ENCODE measurements at regions not wholly inside any gene's neighbourhood (a gene's known extent, or its start where the extent isn't known, plus 50 kb on each side); places are given as distances from the start of the nearest gene placed in this dataset.

- no peak for DNase-seq
Observed at GRCh38 chr13:75038393-75039113, 443.4 kb downstream of the TBC1D4 start.

GRCh38 chr13:75025956-75026355 lies 456.0 kb downstream of the TBC1D4 start:
- DNase-seq = no peak

GRCh38 chr13:75024602-75025001 lies 457.4 kb downstream of the TBC1D4 start:
- DNase-seq = no peak

- DNase-seq = no peak
Observed at GRCh38 chr13:75023609-75024008, 458.4 kb downstream of the TBC1D4 start.

GRCh38 chr13:75021151-75021550 lies 460.8 kb downstream of the TBC1D4 start:
- no peak for DNase-seq

- no peak for DNase-seq
Observed at GRCh38 chr13:75016225-75016624, 465.7 kb downstream of the TBC1D4 start.

GRCh38 chr13:75013818-75014217 lies 468.2 kb downstream of the TBC1D4 start:
- no peak for DNase-seq

GRCh38 chr13:75010941-75011340 lies 471.0 kb downstream of the TBC1D4 start:
- DNase-seq = no peak

- no peak for DNase-seq
Observed at GRCh38 chr13:75008926-75009325, 473.0 kb downstream of the TBC1D4 start.

- DNase-seq = no peak
Observed at GRCh38 chr13:74990992-74991391, 491.0 kb downstream of the TBC1D4 start.

- DNase-seq = no peak
Observed at GRCh38 chr13:74987124-74987690, 494.8 kb downstream of the TBC1D4 start.

GRCh38 chr13:74986609-74987008 lies 495.4 kb downstream of the TBC1D4 start:
- DNase-seq = no peak

- DNase-seq = no peak
Observed at GRCh38 chr13:74979703-74980102, 502.3 kb downstream of the TBC1D4 start.

- no peak for DNase-seq
Observed at GRCh38 chr13:74978591-74978990, 503.4 kb downstream of the TBC1D4 start.

- no peak for DNase-seq
Observed at GRCh38 chr13:74977498-74977897, 504.5 kb downstream of the TBC1D4 start.

GRCh38 chr13:74975111-74975510 lies 506.9 kb downstream of the TBC1D4 start:
- DNase-seq = no peak

- no peak for DNase-seq
Observed at GRCh38 chr13:74973935-74974879, 507.8 kb downstream of the TBC1D4 start.

- DNase-seq = no peak
Observed at GRCh38 chr13:74969419-74969818, 512.5 kb downstream of the TBC1D4 start.

GRCh38 chr13:74966814-74967424 lies 515.0 kb downstream of the TBC1D4 start:
- DNase-seq = no peak

- no peak for DNase-seq
Observed at GRCh38 chr13:74966275-74966674, 515.7 kb downstream of the TBC1D4 start.

GRCh38 chr13:74945637-74946036 lies 536.3 kb downstream of the TBC1D4 start:
- DNase-seq = no peak

GRCh38 chr13:74931698-74932433 lies 550.1 kb downstream of the TBC1D4 start:
- DNase-seq = no peak
